H9 (cell line): ENCODE measurements at regions not wholly inside any gene's neighbourhood (a gene's known extent, or its start where the extent isn't known, plus 50 kb on each side); places are given as distances from the start of the nearest gene placed in this dataset.

Experiments
- DNase-seq: peaks from one replicate; pipeline ENCODE4 v3.0.0-alpha.2; 2017
- H2AFZ ChIP-seq: one replicate; pipeline ENCODE4 v1.6.1; 2013; ENCODE audit warnings: mild to moderate bottlenecking, low read length, control low read depth, moderate library complexity
- H2AK5ac ChIP-seq: 2 replicates; pipeline ENCODE4 v1.6.1; 2013; ENCODE audit warnings: low read length, control low read depth, mixed read lengths; ENCODE audit not compliant: insufficient read length
- H2BK120ac ChIP-seq: one replicate; pipeline ENCODE4 v1.6.1; 2013; ENCODE audit warnings: low read depth, mild to moderate bottlenecking, low read length, control low read depth, inconsistent platforms; ENCODE audit not compliant: poor library complexity, severe bottlenecking
- H2BK12ac ChIP-seq: 2 replicates; pipeline ENCODE4 v1.6.1; 2013; ENCODE audit warnings: low read length, control low read depth, mixed read lengths, low read depth; ENCODE audit not compliant: insufficient read length
- H2BK15ac ChIP-seq: 2 replicates; pipeline ENCODE4 v1.6.1; 2013; ENCODE audit warnings: low read depth, low read length, control low read depth
- H2BK20ac ChIP-seq: one replicate; pipeline ENCODE4 v1.6.1; 2013; ENCODE audit warnings: low read depth, mild to moderate bottlenecking, low read length, control low read depth, inconsistent platforms; ENCODE audit not compliant: poor library complexity, severe bottlenecking
- H2BK5ac ChIP-seq: 2 replicates; pipeline ENCODE4 v1.6.1; 2013; ENCODE audit warnings: low read length, control low read depth, mixed read lengths; ENCODE audit not compliant: insufficient read length
- H3K14ac ChIP-seq: 2 replicates; pipeline ENCODE4 v1.6.1; 2013; ENCODE audit warnings: low read length, control low read depth; ENCODE audit not compliant: insufficient read depth
- H3K18ac ChIP-seq: 2 replicates; pipeline ENCODE4 v1.6.1; 2013; ENCODE audit warnings: low read depth, mild to moderate bottlenecking, mixed read lengths, low read length, control low read depth; ENCODE audit not compliant: insufficient read length
- H3K23ac ChIP-seq: 2 replicates; pipeline ENCODE4 v1.6.1; 2013; ENCODE audit warnings: low read length, control low read depth, mixed read lengths, low read depth; ENCODE audit not compliant: insufficient read length
- H3K23me2 ChIP-seq: 2 replicates; pipeline ENCODE4 v1.6.1; 2013; ENCODE audit warnings: low read depth, mild to moderate bottlenecking, mixed read lengths, low read length, control low read depth; ENCODE audit not compliant: insufficient read length, poor library complexity, severe bottlenecking
- H3K27ac ChIP-seq: 2 replicates; pipeline ENCODE4 v1.5.1; 2013; ENCODE audit warnings: low read length, control low read depth, mixed read lengths, low read depth; ENCODE audit not compliant: insufficient read length
- H3K27me3 ChIP-seq: 2 replicates; pipeline ENCODE4 v1.6.1; 2013; ENCODE audit warnings: low read length, control low read depth, inconsistent platforms; ENCODE audit not compliant: insufficient read depth
- H3K4ac ChIP-seq: 2 replicates; pipeline ENCODE4 v1.6.1; 2013; ENCODE audit warnings: low read depth, mild to moderate bottlenecking, control low read depth, inconsistent platforms, low read length, moderate library complexity
- H3K4me1 ChIP-seq: 2 replicates; pipeline ENCODE4 v1.6.1; 2013; ENCODE audit warnings: low read length, control low read depth, inconsistent platforms; ENCODE audit not compliant: insufficient read depth
- H3K4me2 ChIP-seq: 2 replicates; pipeline ENCODE4 v1.6.1; 2013; ENCODE audit warnings: low read length, control low read depth, mixed read lengths; ENCODE audit not compliant: insufficient read length, insufficient read depth
- H3K56ac ChIP-seq: 2 replicates; pipeline ENCODE4 v1.6.1; 2013; ENCODE audit warnings: low read depth, mild to moderate bottlenecking, mixed read lengths, low read length, control low read depth; ENCODE audit not compliant: insufficient read length
- H3K79me1 ChIP-seq: 2 replicates; pipeline ENCODE4 v1.6.1; 2013; ENCODE audit warnings: low read depth, mild to moderate bottlenecking, moderate library complexity, low read length, control low read depth, inconsistent platforms; ENCODE audit not compliant: insufficient read depth, poor library complexity, severe bottlenecking
- H3K79me2 ChIP-seq: 2 replicates; pipeline ENCODE4 v1.6.1; 2013; ENCODE audit warnings: low read length, control low read depth, inconsistent platforms; ENCODE audit not compliant: insufficient read depth
- H3K9ac ChIP-seq: 2 replicates; pipeline ENCODE4 v1.6.1; 2013; ENCODE audit warnings: low read length, control low read depth, mixed read lengths; ENCODE audit not compliant: insufficient read length; ENCODE audit errors: extremely low read depth
- H3K9me3 ChIP-seq: one replicate; pipeline ENCODE4 v1.6.1; 2013; ENCODE audit warnings: low read depth, low read length, inconsistent platforms; ENCODE audit not compliant: control insufficient read depth
- H3T11ph ChIP-seq: one replicate; pipeline ENCODE4 v1.6.1; 2013; ENCODE audit warnings: mild to moderate bottlenecking, low read length, control low read depth, inconsistent platforms
- H4K20me1 ChIP-seq: one replicate; pipeline ENCODE4 v1.6.1; 2013; ENCODE audit not compliant: control insufficient read depth, insufficient read length, insufficient read depth
- H4K5ac ChIP-seq: 2 replicates; pipeline ENCODE4 v1.6.1; 2013; ENCODE audit warnings: low read depth, mild to moderate bottlenecking, mixed read lengths, low read length, control low read depth; ENCODE audit not compliant: insufficient read length
- H4K8ac ChIP-seq: replicated peaks from 2 replicates; pipeline ENCODE4 v1.6.1; 2013; ENCODE audit warnings: low read length, control low read depth, mixed read lengths, low read depth; ENCODE audit not compliant: insufficient read length
- H4K91ac ChIP-seq: 2 replicates; pipeline ENCODE4 v1.6.1; 2013; ENCODE audit warnings: low read depth, mild to moderate bottlenecking, moderate library complexity, mixed read lengths, low read length, control low read depth; ENCODE audit not compliant: insufficient read length
- H3K27ac Mint-ChIP-seq, 3 experiments: 2 replicates in 2 of 3; 3 replicates in 1 of 3; pipeline ENCODE4 v1.8.0; 2020 to 2021; ENCODE audit warnings: mixed read lengths in 3 of 3, mild to moderate bottlenecking in 1 of 3, moderate library complexity in 1 of 3
- H3K27me3 Mint-ChIP-seq: 2 replicates; pipeline ENCODE4 v1.8.0; 2021; ENCODE audit warnings: low read depth, mild to moderate bottlenecking, moderate library complexity, mixed read lengths
- H3K36me3 Mint-ChIP-seq, 3 experiments: 2 replicates in 2 of 3; 3 replicates in 1 of 3; pipeline ENCODE4 v1.8.0; 2020 to 2021; ENCODE audit warnings: low read depth in 3 of 3, mixed read lengths in 3 of 3; ENCODE audit not compliant: insufficient read depth in 1 of 3
- H3K4me1 Mint-ChIP-seq, 2 experiments: 2 replicates each; pipeline ENCODE4 v1.8.0; 2020; ENCODE audit warnings: mixed read lengths in 2 of 2
- H3K4me3 Mint-ChIP-seq, 2 experiments: 2 replicates in 1 of 2; 3 replicates in 1 of 2; pipeline ENCODE4 v1.8.0; 2020 to 2021; ENCODE audit warnings: mild to moderate bottlenecking in 2 of 2, mixed read lengths in 2 of 2, moderate library complexity in 1 of 2
- H3K9me3 Mint-ChIP-seq, 2 experiments: 2 replicates in 1 of 2; 3 replicates in 1 of 2; pipeline ENCODE4 v1.8.0; 2020; ENCODE audit warnings: mild to moderate bottlenecking in 2 of 2, mixed read lengths in 2 of 2, moderate library complexity in 1 of 2
- CTCF ChIP-seq: fragments of 200-600 bp; sonication (generic); conservative IDR thresholded peaks from 3 replicates; pipeline ENCODE4 v1.8.0; 2021; ENCODE audit warnings: antibody characterized with exemption, mild to moderate bottlenecking

- Histone ChIP-seq H3K18ac (no peak overlapping the region), H2AK5ac (no peak overlapping the region), H3K23me2 (no peaks in the 10 kb centered on the region), H3K4me2 (no peak overlapping the region), H3K9me3 (no peaks in the 10 kb centered on the region), H2BK15ac (no peak overlapping the region), H3K4me1 (no peaks in the 10 kb centered on the region), H2BK20ac (no peak overlapping the region), H4K5ac (no peak overlapping the region), H4K20me1 (no peaks in the 10 kb centered on the region), H3K4ac (no peak overlapping the region), H2BK12ac (no peak overlapping the region), H3K79me1 (no peaks in the 10 kb centered on the region), H4K8ac (no peak overlapping the region), H4K91ac (no peak overlapping the region), H3K9ac (no peak overlapping the region), H2BK5ac (no peak overlapping the region), H2BK120ac (no peak overlapping the region), H3K79me2 (no peaks in the 10 kb centered on the region), H3K27ac (no peak overlapping the region), H3T11ph (no peak overlapping the region), H2AFZ (no peak overlapping the region), H3K23ac (no peak overlapping the region), H3K14ac (no peak overlapping the region), H3K56ac (no peak overlapping the region), H3K27me3 (no peaks in the 10 kb centered on the region)
- Mint-ChIP-seq H3K4me3 (no peak overlapping the region), H3K9me3 (no peaks in the 10 kb centered on the region; a peak in 1 of 5 replicates), H3K4me1 (no peaks in the 10 kb centered on the region), H3K36me3 (no peaks in the 10 kb centered on the region), H3K27ac (no peak overlapping the region), H3K27me3 (no peaks in the 10 kb centered on the region)
- TF ChIP-seq CTCF, result no peak
- DNase-seq, result no peak
These were observed 381.1 kb upstream of the SEMA3D start for GRCh38 chr7:85567983-85568382.
